ENCODE measurements at regions not wholly inside any gene's neighbourhood (a gene's known extent, or its start where the extent isn't known, plus 50 kb on each side); places are given as distances from the start of the nearest gene placed in this dataset.

DNA sequence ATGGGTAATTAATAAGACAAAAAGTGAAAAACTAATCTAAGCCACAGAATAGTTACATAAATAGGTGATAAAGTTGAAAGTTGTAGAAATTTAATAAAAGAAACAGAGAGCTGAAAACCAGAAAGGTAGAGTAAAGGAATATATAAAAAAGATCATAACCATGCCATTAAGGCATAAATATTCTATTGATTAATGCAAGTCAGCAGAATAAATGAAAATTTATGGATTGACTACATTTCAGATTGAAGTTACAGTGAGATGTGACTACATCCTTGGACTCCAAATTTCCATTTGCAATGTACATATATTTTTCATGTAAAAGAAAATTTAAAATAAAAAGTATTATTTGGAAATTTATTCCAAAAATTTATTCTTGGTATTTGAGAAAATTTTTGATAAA, 1225.7 kb downstream of the OTOL1 start:
- TF ChIP-seq, protein P1, sequence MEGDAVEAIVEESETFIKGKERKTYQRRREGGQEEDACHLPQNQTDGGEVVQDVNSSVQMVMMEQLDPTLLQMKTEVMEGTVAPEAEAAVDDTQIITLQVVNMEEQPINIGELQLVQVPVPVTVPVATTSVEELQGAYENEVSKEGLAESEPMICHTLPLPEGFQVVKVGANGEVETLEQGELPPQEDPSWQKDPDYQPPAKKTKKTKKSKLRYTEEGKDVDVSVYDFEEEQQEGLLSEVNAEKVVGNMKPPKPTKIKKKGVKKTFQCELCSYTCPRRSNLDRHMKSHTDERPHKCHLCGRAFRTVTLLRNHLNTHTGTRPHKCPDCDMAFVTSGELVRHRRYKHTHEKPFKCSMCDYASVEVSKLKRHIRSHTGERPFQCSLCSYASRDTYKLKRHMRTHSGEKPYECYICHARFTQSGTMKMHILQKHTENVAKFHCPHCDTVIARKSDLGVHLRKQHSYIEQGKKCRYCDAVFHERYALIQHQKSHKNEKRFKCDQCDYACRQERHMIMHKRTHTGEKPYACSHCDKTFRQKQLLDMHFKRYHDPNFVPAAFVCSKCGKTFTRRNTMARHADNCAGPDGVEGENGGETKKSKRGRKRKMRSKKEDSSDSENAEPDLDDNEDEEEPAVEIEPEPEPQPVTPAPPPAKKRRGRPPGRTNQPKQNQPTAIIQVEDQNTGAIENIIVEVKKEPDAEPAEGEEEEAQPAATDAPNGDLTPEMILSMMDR (IDR thresholded peaks at IDR 0.05; ENCODE audit: insufficient read depth, low read depth, low read length): no peak
- no peak for TF ChIP-seq EZH2 (IDR thresholded peaks at IDR 0.05; ENCODE audit: insufficient read depth, low read length)
